Nephron (organoid): ENCODE measurements at regions not wholly inside any gene's neighbourhood (a gene's known extent, or its start where the extent isn't known, plus 50 kb on each side); places are given as distances from the start of the nearest gene placed in this dataset.

Experiments
- H3K27ac Mint-ChIP-seq, 3 experiments: 2 replicates each; pipeline ENCODE4 v1.8.0; 2020; ENCODE audit warnings: mixed read lengths in 3 of 3, mild to moderate bottlenecking in 2 of 3, moderate library complexity in 1 of 3
- H3K27me3 Mint-ChIP-seq: 2 replicates; pipeline ENCODE4 v1.8.0; 2021; ENCODE audit warnings: low read depth, mild to moderate bottlenecking, moderate library complexity, mixed read lengths
- H3K36me3 Mint-ChIP-seq: 2 replicates; pipeline ENCODE4 v1.8.0; 2020; ENCODE audit warnings: low read depth, mixed read lengths
- H3K4me1 Mint-ChIP-seq: 2 replicates; pipeline ENCODE4 v1.8.0; 2020; ENCODE audit warnings: mixed read lengths
- H3K4me3 Mint-ChIP-seq, 3 experiments: 2 replicates each; pipeline ENCODE4 v1.8.0; 2020; ENCODE audit warnings: mild to moderate bottlenecking in 3 of 3, mixed read lengths in 3 of 3, moderate library complexity in 2 of 3
- H3K9me3 Mint-ChIP-seq: 2 replicates; pipeline ENCODE4 v1.8.0; 2020; ENCODE audit warnings: mixed read lengths
- TF ChIP-seq, protein P1 (sequence below), 3 experiments: fragments of 200-600 bp; sonication (generic); IDR thresholded peaks; one replicate each; pipeline ENCODE4 v1.5.0; 2021; ENCODE audit warnings: antibody characterized with exemption in 3 of 3; ENCODE audit not compliant: unreplicated experiment in 3 of 3

DNA sequence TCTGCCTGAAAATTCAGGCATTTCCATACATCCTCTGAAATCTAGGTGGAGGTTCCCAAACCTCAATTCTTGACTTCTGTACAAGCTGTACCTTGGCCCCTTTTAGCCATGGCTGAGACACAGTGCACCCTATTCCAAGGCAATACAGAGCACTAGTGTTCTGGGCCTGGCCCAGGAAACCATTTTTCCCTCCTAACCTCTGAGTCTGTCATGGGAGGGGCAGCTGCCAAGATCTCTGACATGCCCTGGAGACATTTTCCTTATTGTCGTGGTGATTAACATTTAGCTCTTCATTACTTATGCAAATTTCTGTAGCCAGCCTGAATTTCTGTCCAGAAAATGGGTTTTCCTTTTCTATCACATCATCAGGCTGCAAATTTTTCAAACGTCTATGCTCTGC, 248.0 kb upstream of the RGS18 start:
- Mint-ChIP-seq H3K27ac (no peak overlapping the region), H3K27me3 (no peaks in the 10 kb centered on the region), H3K4me1 (no peaks in the 10 kb centered on the region), H3K9me3 (peaks cover 11% of the 10 kb centered on the region), H3K36me3 (no peaks in the 10 kb centered on the region), H3K4me3 (no peak overlapping the region)
- TF ChIP-seq, protein P1, sequence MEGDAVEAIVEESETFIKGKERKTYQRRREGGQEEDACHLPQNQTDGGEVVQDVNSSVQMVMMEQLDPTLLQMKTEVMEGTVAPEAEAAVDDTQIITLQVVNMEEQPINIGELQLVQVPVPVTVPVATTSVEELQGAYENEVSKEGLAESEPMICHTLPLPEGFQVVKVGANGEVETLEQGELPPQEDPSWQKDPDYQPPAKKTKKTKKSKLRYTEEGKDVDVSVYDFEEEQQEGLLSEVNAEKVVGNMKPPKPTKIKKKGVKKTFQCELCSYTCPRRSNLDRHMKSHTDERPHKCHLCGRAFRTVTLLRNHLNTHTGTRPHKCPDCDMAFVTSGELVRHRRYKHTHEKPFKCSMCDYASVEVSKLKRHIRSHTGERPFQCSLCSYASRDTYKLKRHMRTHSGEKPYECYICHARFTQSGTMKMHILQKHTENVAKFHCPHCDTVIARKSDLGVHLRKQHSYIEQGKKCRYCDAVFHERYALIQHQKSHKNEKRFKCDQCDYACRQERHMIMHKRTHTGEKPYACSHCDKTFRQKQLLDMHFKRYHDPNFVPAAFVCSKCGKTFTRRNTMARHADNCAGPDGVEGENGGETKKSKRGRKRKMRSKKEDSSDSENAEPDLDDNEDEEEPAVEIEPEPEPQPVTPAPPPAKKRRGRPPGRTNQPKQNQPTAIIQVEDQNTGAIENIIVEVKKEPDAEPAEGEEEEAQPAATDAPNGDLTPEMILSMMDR (IDR thresholded peaks at IDR 0.05; ENCODE audit: unreplicated experiment in 3 of 3) = no peak

DNA sequence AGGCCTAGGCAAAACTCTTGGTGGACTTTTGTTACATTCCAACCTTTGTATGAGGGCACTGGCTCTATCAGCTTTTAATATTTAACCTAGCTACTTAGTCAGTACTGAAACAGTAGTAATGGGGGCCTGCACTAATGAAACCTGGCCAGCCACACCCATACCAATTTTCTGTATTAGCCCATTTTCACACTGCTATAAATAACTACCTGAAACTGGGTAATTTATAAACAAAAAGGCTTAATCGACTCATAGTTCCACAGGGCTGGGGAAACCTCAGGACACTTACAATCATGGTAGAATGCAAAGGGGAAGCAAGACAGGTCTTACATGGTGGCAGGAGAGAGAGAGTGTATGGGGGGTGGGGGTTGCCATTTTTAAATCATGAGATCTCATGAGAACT, 245.7 kb upstream of the RGS18 start:
- H3K4me1 Mint-ChIP-seq = no peaks in the 10 kb centered on the region
- peaks cover 11% of the 10 kb centered on the region for H3K9me3 Mint-ChIP-seq
- H3K4me3 Mint-ChIP-seq = no peak overlapping the region
- no peaks in the 10 kb centered on the region for H3K36me3 Mint-ChIP-seq
- TF ChIP-seq, protein P1 (IDR thresholded peaks at IDR 0.05; ENCODE audit: unreplicated experiment in 3 of 3) = no peak
- H3K27me3 Mint-ChIP-seq = no peaks in the 10 kb centered on the region
- H3K27ac Mint-ChIP-seq = peak overlapping the region in 1 of 3 experiments; percentile 27

DNA sequence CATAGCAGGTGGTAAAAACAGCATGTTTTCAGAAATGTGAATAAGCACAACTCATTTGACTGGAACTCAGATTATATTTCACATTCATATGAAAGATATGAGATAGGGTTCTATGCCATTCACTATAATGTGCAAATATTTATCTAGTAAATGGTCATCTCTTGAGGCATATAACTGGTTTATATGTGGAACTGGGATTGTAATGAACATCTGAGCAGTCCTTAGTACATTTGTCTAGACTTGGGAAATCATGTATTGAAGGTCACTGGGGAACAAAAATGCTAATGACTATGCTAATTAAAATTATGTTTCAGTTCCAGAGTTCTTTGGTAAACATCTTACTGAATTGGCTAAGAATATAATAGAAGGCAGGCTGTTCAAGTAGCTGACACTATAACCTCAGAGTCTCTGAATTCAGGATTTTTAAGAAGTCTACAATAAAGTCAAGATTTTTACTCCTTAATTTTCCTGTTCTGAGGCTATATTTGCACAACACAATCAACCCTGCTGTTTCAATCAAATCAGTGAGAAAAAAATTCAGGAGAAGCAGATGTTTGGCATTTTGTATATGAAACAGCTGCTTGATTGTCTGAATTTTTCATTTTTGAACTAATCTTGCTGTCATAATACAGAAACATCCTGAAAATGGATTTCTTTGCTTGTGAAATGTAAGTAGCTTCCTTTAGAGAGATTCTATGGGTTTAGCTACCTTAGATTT, 244.8 kb upstream of the RGS18 start:
- H3K27me3 Mint-ChIP-seq = no peaks in the 10 kb centered on the region
- H3K27ac Mint-ChIP-seq = no peak overlapping the region
- H3K4me3 Mint-ChIP-seq = no peak overlapping the region
- no peaks in the 10 kb centered on the region for H3K36me3 Mint-ChIP-seq
- no peaks in the 10 kb centered on the region for H3K4me1 Mint-ChIP-seq
- peaks cover 6% of the 10 kb centered on the region for H3K9me3 Mint-ChIP-seq
- TF ChIP-seq, protein P1 (IDR thresholded peaks at IDR 0.05; ENCODE audit: unreplicated experiment in 3 of 3) = no peak

DNA sequence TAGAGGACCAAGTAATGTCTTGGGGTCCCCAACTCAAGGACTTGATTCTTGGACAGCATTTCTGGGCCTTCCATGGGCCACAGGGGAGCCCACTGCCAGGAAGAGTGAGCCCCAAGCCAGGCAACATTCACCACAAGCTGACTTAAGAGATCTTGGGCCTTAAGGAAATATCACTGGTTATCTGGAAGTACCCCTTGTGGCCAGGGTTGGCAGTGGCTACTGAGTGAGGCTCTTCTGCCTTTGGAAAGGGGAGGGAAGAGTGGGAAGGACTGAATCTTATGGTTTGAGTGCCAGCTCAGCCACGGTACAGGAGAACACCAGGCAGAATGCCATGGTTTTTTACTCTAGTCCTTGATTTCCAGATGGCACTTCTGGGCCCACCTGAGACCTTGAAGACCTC, 228.9 kb upstream of the RGS18 start:
- H3K36me3 Mint-ChIP-seq = no peaks in the 10 kb centered on the region
- peaks cover 17% of the 10 kb centered on the region for H3K9me3 Mint-ChIP-seq
- no peaks in the 10 kb centered on the region for H3K4me1 Mint-ChIP-seq
- no peak overlapping the region for H3K4me3 Mint-ChIP-seq
- no peak overlapping the region for H3K27ac Mint-ChIP-seq
- no peaks in the 10 kb centered on the region for H3K27me3 Mint-ChIP-seq
- TF ChIP-seq, protein P1 (IDR thresholded peaks at IDR 0.05; ENCODE audit: unreplicated experiment in 3 of 3) = no peak

DNA sequence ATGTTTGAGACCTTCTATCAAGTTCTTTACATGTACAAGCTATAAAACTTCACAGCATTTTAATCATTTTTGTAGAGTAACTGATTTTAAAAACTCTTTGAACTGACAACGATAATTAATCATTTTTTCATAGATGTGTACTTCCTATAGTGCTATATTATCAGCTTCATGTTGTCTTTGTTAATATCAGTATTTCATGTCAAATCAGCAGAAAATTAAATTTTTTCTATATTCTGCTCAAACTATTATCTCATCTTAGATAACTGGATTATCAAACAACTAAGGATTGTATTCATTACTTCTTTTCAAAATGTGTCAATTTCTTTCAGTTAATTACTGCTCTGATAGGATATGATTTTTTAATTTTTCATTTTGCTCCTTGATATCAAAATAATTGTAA, 214.6 kb upstream of the RGS18 start:
- TF ChIP-seq, protein P1 (IDR thresholded peaks at IDR 0.05; ENCODE audit: unreplicated experiment in 3 of 3) = no peak
- Mint-ChIP-seq H3K4me1 (no peaks in the 10 kb centered on the region), H3K27ac (no peak overlapping the region), H3K36me3 (no peaks in the 10 kb centered on the region), H3K27me3 (peaks cover 3% of the 10 kb centered on the region), H3K9me3 (no peaks in the 10 kb centered on the region), H3K4me3 (no peak overlapping the region)

DNA sequence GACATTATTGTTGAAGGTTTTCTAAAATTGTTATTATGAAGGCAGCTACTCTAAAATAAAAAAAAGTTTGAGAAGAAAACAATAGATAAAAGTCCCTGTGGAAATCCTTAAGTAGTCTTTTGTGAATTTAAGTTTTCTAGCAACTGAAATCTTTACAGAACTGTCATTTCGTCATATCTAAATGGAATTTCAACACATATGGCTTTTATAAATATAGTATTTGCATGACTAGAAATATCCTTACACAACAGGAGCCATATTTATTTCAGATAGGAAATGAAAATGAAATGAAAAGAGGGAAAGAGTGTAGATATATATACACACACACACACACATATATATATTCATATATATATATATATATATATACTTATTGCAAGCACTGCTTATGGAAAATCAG, 204.7 kb upstream of the RGS18 start:
- H3K4me1 Mint-ChIP-seq = no peaks in the 10 kb centered on the region
- H3K4me3 Mint-ChIP-seq = no peak overlapping the region
- TF ChIP-seq, protein P1 (IDR thresholded peaks at IDR 0.05; ENCODE audit: unreplicated experiment in 3 of 3) = no peak
- no peaks in the 10 kb centered on the region for H3K9me3 Mint-ChIP-seq
- H3K36me3 Mint-ChIP-seq = no peaks in the 10 kb centered on the region
- no peak overlapping the region for H3K27ac Mint-ChIP-seq
- H3K27me3 Mint-ChIP-seq = no peaks in the 10 kb centered on the region
